Pulmonary artery endothelial cell (primary cell): ENCODE measurements at regions not wholly inside any gene's neighbourhood (a gene's known extent, or its start where the extent isn't known, plus 50 kb on each side); places are given as distances from the start of the nearest gene placed in this dataset.
"Not testable (repeated sequence)": the region's sequence is repeated elsewhere in the genome, so short reads cannot be mapped to it uniquely, and the experiment has no call there.

ENCODE experiments used
- DNase-seq: peaks from one replicate; pipeline ENCODE4 v3.0.0-alpha.2; 2011; ENCODE audit warnings: low read depth, low spot score

- no peak for DNase-seq
Observed at GRCh38 chr4:29948451-29948850, 771.7 kb upstream of the PCDH7 start.

- no peak for DNase-seq
Observed at GRCh38 chr4:29948858-29949257, 771.3 kb upstream of the PCDH7 start.

- DNase-seq = no peak
Observed at GRCh38 chr4:29966386-29966785, 753.8 kb upstream of the PCDH7 start.

GRCh38 chr4:29970626-29971025 lies 749.5 kb upstream of the PCDH7 start:
- no peak for DNase-seq

GRCh38 chr4:29972121-29972520 lies 748.0 kb upstream of the PCDH7 start:
- no peak for DNase-seq

GRCh38 chr4:29983890-29984289 lies 736.3 kb upstream of the PCDH7 start:
- DNase-seq = no peak

- DNase-seq = no peak
Observed at GRCh38 chr4:30001628-30002027, 718.5 kb upstream of the PCDH7 start.

- no peak for DNase-seq
Observed at GRCh38 chr4:30002341-30002740, 717.8 kb upstream of the PCDH7 start.

GRCh38 chr4:30005995-30006394 lies 714.2 kb upstream of the PCDH7 start:
- DNase-seq = no peak

GRCh38 chr4:30024526-30024925 lies 695.6 kb upstream of the PCDH7 start:
- DNase-seq = no peak

GRCh38 chr4:30028826-30029225 lies 691.3 kb upstream of the PCDH7 start:
- no peak for DNase-seq

- DNase-seq = no peak
Observed at GRCh38 chr4:30056016-30056766, 664.0 kb upstream of the PCDH7 start.

- no peak for DNase-seq
Observed at GRCh38 chr4:30068234-30068633, 651.9 kb upstream of the PCDH7 start.

- no peak for DNase-seq
Observed at GRCh38 chr4:30073011-30073710, 647.0 kb upstream of the PCDH7 start.

GRCh38 chr4:30092420-30093128 lies 627.6 kb upstream of the PCDH7 start:
- DNase-seq = not testable (repeated sequence)

GRCh38 chr4:30094887-30095286 lies 625.3 kb upstream of the PCDH7 start:
- DNase-seq = no peak

- peak; percentile 17 for DNase-seq
Observed at GRCh38 chr4:30103455-30103854, 616.7 kb upstream of the PCDH7 start.

GRCh38 chr4:30116401-30116800 lies 603.8 kb upstream of the PCDH7 start:
- no peak for DNase-seq

GRCh38 chr4:30117433-30117832 lies 602.7 kb upstream of the PCDH7 start:
- no peak for DNase-seq

GRCh38 chr4:30122711-30123110 lies 597.5 kb upstream of the PCDH7 start:
- no peak for DNase-seq

- not testable (repeated sequence) for DNase-seq
Observed at GRCh38 chr4:30124621-30125020, 595.5 kb upstream of the PCDH7 start.

GRCh38 chr4:30125868-30126267 lies 594.3 kb upstream of the PCDH7 start:
- no peak for DNase-seq
